ENCODE measurements at regions not wholly inside any gene's neighbourhood (a gene's known extent, or its start where the extent isn't known, plus 50 kb on each side); places are given as distances from the start of the nearest gene placed in this dataset.

- TF ChIP-seq CTCF (optimal IDR thresholded peaks at IDR 0.05 in 1 of 3, IDR thresholded peaks at IDR 0.05 in 1 of 3, conservative IDR thresholded peaks at IDR 0.05 in 1 of 3; ENCODE audit: extremely low read depth in 1 of 3, insufficient read depth in 2 of 3, low read length in 3 of 3) (no peak), EZH2 (IDR thresholded peaks at IDR 0.05; ENCODE audit: low read length) (no peak)
Observed at GRCh38 chr4:89572224-89572858, 264.6 kb downstream of the SNCA start.

Measured in keratinocyte (primary cell).